Skeletal muscle satellite cell (primary cell): ENCODE measurements at regions not wholly inside any gene's neighbourhood (a gene's known extent, or its start where the extent isn't known, plus 50 kb on each side); places are given as distances from the start of the nearest gene placed in this dataset.

Experiments
- H3K27me3 ChIP-seq: 2 replicates; pipeline ENCODE4 v1.7.0; 2013; ENCODE audit warnings: low read length; ENCODE audit not compliant: control insufficient read depth, insufficient read depth
- H3K36me3 ChIP-seq: 2 replicates; pipeline ENCODE4 v1.7.0; 2013; ENCODE audit warnings: mild to moderate bottlenecking, control low read depth, low read length; ENCODE audit not compliant: insufficient read depth
- H3K4me1 ChIP-seq: 2 replicates; pipeline ENCODE4 v1.7.0; 2013; ENCODE audit warnings: low read length; ENCODE audit not compliant: control insufficient read depth, insufficient read depth
- H3K4me2 ChIP-seq: 2 replicates; pipeline ENCODE4 v1.7.0; 2013; ENCODE audit warnings: mild to moderate bottlenecking, low read length
- H3K4me3 ChIP-seq: 2 replicates; pipeline ENCODE4 v1.7.0; 2013; ENCODE audit warnings: low read length
- H3K9ac ChIP-seq: 2 replicates; pipeline ENCODE4 v1.7.0; 2013; ENCODE audit warnings: mild to moderate bottlenecking, low read depth, low read length, moderate library complexity
- H3K9me3 ChIP-seq: replicated peaks from 2 replicates; pipeline ENCODE4 v1.7.0; 2013; ENCODE audit warnings: mild to moderate bottlenecking, control low read depth, low read length

DNA sequence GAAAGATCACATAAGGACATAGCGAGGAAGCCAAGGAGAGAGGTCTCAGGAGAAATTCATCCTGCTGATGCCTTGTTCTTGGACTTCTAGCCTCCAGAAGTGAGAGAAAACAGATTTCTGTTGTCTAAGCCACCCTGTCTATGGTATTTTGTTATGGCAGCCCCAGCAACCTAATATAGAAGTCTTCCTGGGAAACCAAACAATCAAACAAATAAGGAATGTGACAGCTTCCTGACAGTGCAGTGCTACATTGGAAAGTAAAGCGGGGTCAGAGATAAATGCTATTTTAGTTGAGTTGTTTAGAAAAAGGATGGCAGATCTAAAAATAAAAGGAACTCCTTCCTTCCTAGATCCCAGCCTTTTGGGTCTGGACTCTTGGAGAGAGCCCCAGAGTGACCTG is 443.2 kb upstream of the GYPC start:
- no peak overlapping the region for H3K4me2 ChIP-seq
- H3K4me3 ChIP-seq = no peak overlapping the region
- H3K9ac ChIP-seq = no peak overlapping the region
- H3K27me3 ChIP-seq = no peaks in the 10 kb centered on the region
- no peaks in the 10 kb centered on the region for H3K9me3 ChIP-seq
- H3K4me1 ChIP-seq = no peaks in the 10 kb centered on the region
- no peaks in the 10 kb centered on the region for H3K36me3 ChIP-seq

- no peak overlapping the region for H3K4me2 ChIP-seq
- no peaks in the 10 kb centered on the region for H3K9me3 ChIP-seq
- H3K4me3 ChIP-seq = no peak overlapping the region
These were observed 436.9 kb upstream of the GYPC start for GRCh38 chr2:126219081-126219480.

GRCh38 chr2:126220331-126220730 is 435.6 kb upstream of the GYPC start:
- H3K36me3 ChIP-seq = no peaks in the 10 kb centered on the region
- no peak overlapping the region for H3K4me3 ChIP-seq
- H3K9ac ChIP-seq = no peak overlapping the region
- H3K4me2 ChIP-seq = no peak overlapping the region
- no peaks in the 10 kb centered on the region for H3K4me1 ChIP-seq
- H3K9me3 ChIP-seq = peaks cover 3% of the 10 kb centered on the region
- no peaks in the 10 kb centered on the region for H3K27me3 ChIP-seq

More at GRCh38 chr2:126219081-126219480, 436.9 kb upstream of the GYPC start:
- Histone ChIP-seq H3K27me3 (no peaks in the 10 kb centered on the region), H3K9ac (no peak overlapping the region), H3K36me3 (no peaks in the 10 kb centered on the region), H3K4me1 (no peaks in the 10 kb centered on the region)

- Histone ChIP-seq H3K9me3 (peaks cover 3% of the 10 kb centered on the region), H3K4me3 (no peak overlapping the region), H3K4me2 (no peak overlapping the region), H3K27me3 (no peaks in the 10 kb centered on the region), H3K9ac (no peak overlapping the region), H3K4me1 (no peaks in the 10 kb centered on the region), H3K36me3 (no peaks in the 10 kb centered on the region)
These were observed 434.5 kb upstream of the GYPC start for GRCh38 chr2:126221506-126221905.

DNA sequence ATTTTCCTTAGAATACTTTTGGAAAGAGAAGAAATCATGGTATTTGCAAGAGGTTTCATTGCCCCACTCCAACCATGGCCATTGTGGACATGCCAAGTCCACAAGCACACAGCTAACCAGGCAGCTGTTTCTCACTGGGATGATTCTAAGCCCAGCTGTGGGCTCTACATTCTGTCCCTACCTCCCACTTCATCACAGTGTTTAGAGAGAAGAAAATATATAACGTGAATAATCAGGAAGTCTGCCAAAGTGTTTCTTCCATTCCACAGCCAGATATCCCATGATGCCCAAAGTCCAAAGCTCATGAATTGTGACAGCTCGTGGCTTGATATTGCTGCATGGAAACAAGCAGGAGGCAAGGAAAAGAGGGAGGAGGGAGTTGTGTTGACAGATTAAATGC is 433.7 kb upstream of the GYPC start:
- Histone ChIP-seq H3K4me1 (no peaks in the 10 kb centered on the region), H3K4me2 (no peak overlapping the region)

DNA sequence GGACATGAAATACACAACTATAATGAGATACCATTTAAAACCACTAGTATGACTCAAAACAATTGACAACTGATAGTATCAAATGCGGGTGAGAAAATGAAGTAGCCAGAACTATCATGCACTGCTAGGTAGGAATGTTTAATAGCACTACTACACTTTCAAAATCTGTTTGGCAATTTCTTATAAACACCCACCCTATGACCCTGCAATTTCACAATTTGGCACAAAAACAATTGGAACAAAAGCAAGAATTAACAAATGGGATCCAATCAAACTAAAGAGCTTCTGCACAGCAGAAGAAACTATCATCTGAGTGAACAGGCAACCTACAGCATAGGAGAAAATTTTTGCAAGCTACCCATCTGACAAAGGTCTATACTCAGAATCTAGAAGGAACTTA is 431.2 kb upstream of the GYPC start:
- H3K4me1 ChIP-seq = no peaks in the 10 kb centered on the region
- no peaks in the 10 kb centered on the region for H3K27me3 ChIP-seq

More for the DNA sequence above, 433.7 kb upstream of the GYPC start:
- no peaks in the 10 kb centered on the region for H3K27me3 ChIP-seq
- H3K9ac ChIP-seq = no peak overlapping the region
- no peaks in the 10 kb centered on the region for H3K36me3 ChIP-seq
- no peak overlapping the region for H3K4me3 ChIP-seq
- H3K9me3 ChIP-seq = peaks cover 3% of the 10 kb centered on the region

GRCh38 chr2:126227250-126227649 is 428.7 kb upstream of the GYPC start:
- Histone ChIP-seq H3K4me3 (no peak overlapping the region), H3K27me3 (no peaks in the 10 kb centered on the region)

More for the DNA sequence above, 431.2 kb upstream of the GYPC start:
- H3K4me2 ChIP-seq = no peak overlapping the region
- H3K9me3 ChIP-seq = peaks cover 7% of the 10 kb centered on the region
- H3K4me3 ChIP-seq = no peak overlapping the region
- no peak overlapping the region for H3K9ac ChIP-seq
- no peaks in the 10 kb centered on the region for H3K36me3 ChIP-seq

DNA sequence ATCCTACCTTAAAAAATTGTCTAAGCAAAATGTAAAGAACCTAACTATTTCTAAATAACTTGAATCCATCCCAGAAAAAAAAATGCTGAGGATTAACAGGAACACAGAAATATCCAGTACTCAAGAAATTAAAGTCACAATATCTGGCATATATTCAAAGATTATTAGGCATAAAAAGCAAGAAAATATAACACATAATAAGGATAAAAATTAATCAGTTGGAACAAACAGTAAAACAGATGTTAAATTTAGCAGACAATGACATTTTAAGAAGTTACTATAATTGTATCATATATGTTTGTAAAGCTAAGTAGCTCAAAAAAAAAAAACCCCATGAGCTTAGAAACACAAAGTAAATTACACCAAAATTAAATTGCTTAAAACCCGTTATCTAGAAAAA is 427.4 kb upstream of the GYPC start:
- no peak overlapping the region for H3K9ac ChIP-seq
- H3K36me3 ChIP-seq = no peaks in the 10 kb centered on the region
- peaks cover 7% of the 10 kb centered on the region for H3K9me3 ChIP-seq
- H3K27me3 ChIP-seq = no peaks in the 10 kb centered on the region
- no peak overlapping the region for H3K4me3 ChIP-seq
- no peak overlapping the region for H3K4me2 ChIP-seq
- no peaks in the 10 kb centered on the region for H3K4me1 ChIP-seq

More at GRCh38 chr2:126227250-126227649, 428.7 kb upstream of the GYPC start:
- no peaks in the 10 kb centered on the region for H3K36me3 ChIP-seq
- H3K4me1 ChIP-seq = no peaks in the 10 kb centered on the region
- H3K4me2 ChIP-seq = no peak overlapping the region
- H3K9me3 ChIP-seq = peaks cover 7% of the 10 kb centered on the region
- no peak overlapping the region for H3K9ac ChIP-seq

- Histone ChIP-seq H3K4me1 (no peaks in the 10 kb centered on the region), H3K4me2 (no peak overlapping the region), H3K27me3 (no peaks in the 10 kb centered on the region), H3K9ac (no peak overlapping the region), H3K9me3 (no peaks in the 10 kb centered on the region), H3K4me3 (no peak overlapping the region), H3K36me3 (no peaks in the 10 kb centered on the region)
These were observed 417.7 kb upstream of the GYPC start for GRCh38 chr2:126238251-126238650.

- no peaks in the 10 kb centered on the region for H3K9me3 ChIP-seq
- no peak overlapping the region for H3K9ac ChIP-seq
- H3K4me1 ChIP-seq = no peaks in the 10 kb centered on the region
- no peaks in the 10 kb centered on the region for H3K27me3 ChIP-seq
- H3K36me3 ChIP-seq = no peaks in the 10 kb centered on the region
- no peak overlapping the region for H3K4me3 ChIP-seq
- no peak overlapping the region for H3K4me2 ChIP-seq
These were observed 416.5 kb upstream of the GYPC start for GRCh38 chr2:126239320-126239955.

GRCh38 chr2:126241001-126241400 is 415.0 kb upstream of the GYPC start:
- no peaks in the 10 kb centered on the region for H3K9me3 ChIP-seq
- no peaks in the 10 kb centered on the region for H3K4me1 ChIP-seq
- no peak overlapping the region for H3K4me2 ChIP-seq
- no peak overlapping the region for H3K9ac ChIP-seq
- no peaks in the 10 kb centered on the region for H3K27me3 ChIP-seq
- H3K36me3 ChIP-seq = no peaks in the 10 kb centered on the region
- H3K4me3 ChIP-seq = no peak overlapping the region

DNA sequence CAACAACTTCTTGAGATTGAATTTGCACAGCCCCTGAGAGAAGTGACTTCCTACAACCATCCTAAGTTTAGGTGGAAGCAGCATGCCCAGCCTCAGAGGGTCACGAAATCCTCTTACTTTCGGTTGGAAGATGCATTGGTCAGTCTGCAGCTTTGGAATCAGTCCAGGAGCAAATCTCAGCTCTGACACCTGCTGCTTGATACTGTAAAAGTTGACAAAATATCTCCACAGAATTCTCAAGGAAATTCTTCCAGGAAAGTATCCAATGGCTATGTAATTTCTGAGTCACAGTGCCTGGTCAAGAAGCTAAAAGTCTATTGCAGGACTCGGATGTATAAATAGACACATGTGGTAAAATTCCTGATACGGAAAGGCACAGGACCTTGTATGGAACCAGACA is 414.5 kb upstream of the GYPC start:
- no peaks in the 10 kb centered on the region for H3K9me3 ChIP-seq
- no peaks in the 10 kb centered on the region for H3K27me3 ChIP-seq
- H3K4me1 ChIP-seq = no peaks in the 10 kb centered on the region
- no peak overlapping the region for H3K4me3 ChIP-seq
- no peak overlapping the region for H3K4me2 ChIP-seq
- no peak overlapping the region for H3K9ac ChIP-seq
- no peaks in the 10 kb centered on the region for H3K36me3 ChIP-seq
